H1 (cell line): ENCODE measurements at regions not wholly inside any gene's neighbourhood (a gene's known extent, or its start where the extent isn't known, plus 50 kb on each side); places are given as distances from the start of the nearest gene placed in this dataset.

Source experiments
- CTCF ChIA-PET: fragments of 300-600 bp; sonication (Branson Sonifier 250); formaldehyde crosslinking; loops from one replicate; lab custom pipeline; 2021; ENCODE audit not compliant: partially characterized antibody; lab: Charles Lee
- POLR2A ChIA-PET: fragments of 300-600 bp; sonication (Branson Sonifier 250); formaldehyde crosslinking; loops from one replicate; lab custom pipeline; 2021; ENCODE audit warnings: inconsistent platforms; ENCODE audit not compliant: partially characterized antibody; lab: Charles Lee
- DNase-seq, 2 experiments: peaks; one replicate each; pipeline versions ENCODE4 v3.0.0 to v3.0.0-alpha.2; 2010 to 2022; ENCODE audit warnings: low spot score in 2 of 2, low read depth in 1 of 2, mixed read lengths in 1 of 2
- FAIRE-seq: peaks from 2 replicates; lab custom pipeline; 2011; peaks lifted over from hg19 to GRCh38; lab: Jason Lieb, UNC
- H2AFZ ChIP-seq: 2 replicates; pipeline ENCODE4 v1.8.1; 2012; ENCODE audit warnings: low read length, inconsistent platforms
- H2AK5ac ChIP-seq: 2 replicates; pipeline ENCODE4 v1.6.1; 2013; ENCODE audit warnings: low read depth, low read length
- H2BK120ac ChIP-seq: replicated peaks from 2 replicates; pipeline ENCODE3; 2013; ENCODE audit warnings: low read depth, low read length, inconsistent platforms
- H2BK12ac ChIP-seq: 2 replicates; pipeline ENCODE4 v1.6.1; 2013; ENCODE audit warnings: low read depth, low read length
- H2BK15ac ChIP-seq: 2 replicates; pipeline ENCODE4 v1.6.1; 2013; ENCODE audit warnings: low read length
- H2BK20ac ChIP-seq: 2 replicates; pipeline ENCODE4 v1.6.1; 2013; ENCODE audit warnings: low read length
- H2BK5ac ChIP-seq: 2 replicates; pipeline ENCODE4 v1.6.1; 2013; ENCODE audit warnings: low read depth, low read length
- H3K14ac ChIP-seq: 2 replicates; pipeline ENCODE4 v1.6.1; 2013; ENCODE audit warnings: inconsistent platforms; ENCODE audit not compliant: insufficient read length
- H3K18ac ChIP-seq: 2 replicates; pipeline ENCODE4 v1.6.1; 2013; ENCODE audit warnings: low read length; ENCODE audit errors: extremely low read depth
- H3K23ac ChIP-seq: 2 replicates; pipeline ENCODE4 v1.6.1; 2013; ENCODE audit warnings: inconsistent platforms; ENCODE audit not compliant: insufficient read length
- H3K23me2 ChIP-seq: 2 replicates; pipeline ENCODE4 v1.6.1; 2013; ENCODE audit warnings: low read depth, low read length
- H3K27ac ChIP-seq: 2 replicates; pipeline ENCODE4 v1.6.1; 2011; ENCODE audit warnings: low read depth, low read length, inconsistent platforms
- H3K27me3 ChIP-seq, 4 experiments: replicated peaks in 1 of 4; 1 replicate in 1 of 4; 2 replicates in 3 of 4; pipeline versions ENCODE4 v1.6.1 to v1.8.1; 2011 to 2013; ENCODE audit warnings: low read length in 3 of 4, mild to moderate bottlenecking in 3 of 4, inconsistent platforms in 2 of 4, mixed read lengths in 2 of 4, moderate library complexity in 1 of 4; ENCODE audit not compliant: control insufficient read depth in 3 of 4, insufficient read depth in 3 of 4; ENCODE audit errors: extremely low read depth in 1 of 4
- H3K36me3 ChIP-seq, 4 experiments: 2 replicates each; pipeline versions ENCODE4 v1.6.1 to v1.8.1; 2011 to 2013; ENCODE audit warnings: mild to moderate bottlenecking in 4 of 4, low read length in 3 of 4, moderate library complexity in 2 of 4, control low read depth in 1 of 4, inconsistent platforms in 1 of 4; ENCODE audit not compliant: insufficient read depth in 4 of 4, control insufficient read depth in 2 of 4
- H3K4ac ChIP-seq: replicated peaks from 2 replicates; pipeline ENCODE3; 2013; ENCODE audit warnings: low read length, low read depth, mixed read lengths, inconsistent platforms; ENCODE audit not compliant: insufficient read length
- H3K4me1 ChIP-seq, 4 experiments: replicated peaks in 1 of 4; 1 replicate in 1 of 4; 2 replicates in 3 of 4; pipeline versions ENCODE4 v1.6.1 to v1.8.1; 2011 to 2013; ENCODE audit warnings: low read length in 3 of 4, inconsistent platforms in 2 of 4, mixed read lengths in 1 of 4; ENCODE audit not compliant: insufficient read depth in 4 of 4, control insufficient read depth in 3 of 4
- H3K4me2 ChIP-seq, 2 experiments: 2 replicates each; pipeline versions ENCODE4 v1.6.1 to v1.8.1; 2011 to 2013; ENCODE audit warnings: low read depth in 2 of 2, low read length in 2 of 2, control low read depth in 1 of 2, inconsistent platforms in 1 of 2, mild to moderate bottlenecking in 1 of 2; ENCODE audit not compliant: insufficient read depth in 1 of 2
- H3K4me3 ChIP-seq, 4 experiments: fragments of 200-600, 300-600 bp in 1 of 4; sonication (generic), shearing (Covaris generic), sonication (Bioruptor Twin) in 1 of 4; 2 replicates each; pipeline versions ENCODE4 v1.5.1 to v1.8.1; 2011 to 2016; ENCODE audit warnings: low read length in 4 of 4, low read depth in 3 of 4, control low read depth in 2 of 4, inconsistent platforms in 2 of 4, mild to moderate bottlenecking in 2 of 4, mixed read lengths in 1 of 4, moderate library complexity in 1 of 4; ENCODE audit not compliant: insufficient read depth in 2 of 4; ENCODE audit errors: extremely low read depth in 1 of 4
- H3K56ac ChIP-seq: replicated peaks from 2 replicates; pipeline ENCODE3; 2013; ENCODE audit warnings: low read depth, mild to moderate bottlenecking, mixed read lengths, low read length, inconsistent platforms; ENCODE audit not compliant: insufficient read length
- H3K79me1 ChIP-seq: 2 replicates; pipeline ENCODE4 v1.6.1; 2013; ENCODE audit warnings: low read depth, low read length, control low read depth
- H3K79me2 ChIP-seq, 2 experiments: 2 replicates each; pipeline versions ENCODE4 v1.6.1 to v1.8.1; 2012 to 2013; ENCODE audit warnings: low read length in 2 of 2, mild to moderate bottlenecking in 2 of 2, inconsistent platforms in 1 of 2; ENCODE audit not compliant: insufficient read depth in 2 of 2, control insufficient read depth in 1 of 2
- H3K9ac ChIP-seq, 4 experiments: replicated peaks in 1 of 4; 1 replicate in 1 of 4; 2 replicates in 3 of 4; pipeline versions ENCODE4 v1.6.1 to v1.8.1; 2011 to 2013; ENCODE audit warnings: low read depth in 3 of 4, low read length in 3 of 4, control low read depth in 2 of 4, mild to moderate bottlenecking in 2 of 4, moderate library complexity in 2 of 4, inconsistent platforms in 1 of 4; ENCODE audit errors: extremely low read depth in 1 of 4
- H3K9me3 ChIP-seq, 2 experiments: 2 replicates each; pipeline versions ENCODE4 v1.6.1 to v1.8.1; 2012 to 2013; ENCODE audit warnings: mild to moderate bottlenecking in 2 of 2, moderate library complexity in 2 of 2, control low read depth in 1 of 2, inconsistent platforms in 1 of 2, low read depth in 1 of 2, low read length in 1 of 2, mixed read lengths in 1 of 2; ENCODE audit not compliant: insufficient read depth in 2 of 2
- H4K20me1 ChIP-seq, 2 experiments: replicated peaks in 1 of 2; 2 replicates each; pipeline versions ENCODE3 to v1.8.1; 2011 to 2013; ENCODE audit warnings: inconsistent platforms in 2 of 2, low read length in 2 of 2, mild to moderate bottlenecking in 1 of 2; ENCODE audit not compliant: insufficient read depth in 2 of 2, control insufficient read depth in 1 of 2
- H4K5ac ChIP-seq: 2 replicates; pipeline ENCODE4 v1.6.1; 2013; ENCODE audit warnings: low read length, low read depth, mixed read lengths, inconsistent platforms; ENCODE audit not compliant: insufficient read length
- H4K8ac ChIP-seq: 2 replicates; pipeline ENCODE4 v1.8.0; 2013; ENCODE audit warnings: mild to moderate bottlenecking, moderate library complexity, low read length, inconsistent platforms; ENCODE audit not compliant: insufficient read depth; ENCODE audit errors: extremely low read depth
- H4K91ac ChIP-seq: replicated peaks from 2 replicates; pipeline ENCODE3; 2013; ENCODE audit warnings: low read length, mixed read lengths, inconsistent platforms; ENCODE audit not compliant: insufficient read length
- BCL11A ChIP-seq, 2 experiments: IDR thresholded peaks; one replicate each; pipeline ENCODE4 v1.6.1; 2011; ENCODE audit warnings: low read depth in 2 of 2, low read length in 2 of 2, mild to moderate bottlenecking in 2 of 2
- BRCA1 ChIP-seq: IDR thresholded peaks from 2 replicates; pipeline ENCODE4 v1.6.1; 2012; ENCODE audit warnings: low read depth, low read length, improper control_type of control experiment
- CTCF ChIP-seq, 3 experiments: IDR thresholded peaks; 1 replicate in 2 of 3; 2 replicates in 1 of 3; pipeline versions ENCODE4 v1.5.1 to v1.6.1; 2011; ENCODE audit warnings: low read length in 3 of 3, mild to moderate bottlenecking in 3 of 3, inconsistent platforms in 2 of 3, low read depth in 1 of 3, moderate library complexity in 1 of 3; ENCODE audit not compliant: insufficient read depth in 1 of 3; ENCODE audit errors: control extremely low read depth in 1 of 3
- EP300 ChIP-seq, 2 experiments: IDR thresholded peaks; 1 replicate in 1 of 2; 2 replicates in 1 of 2; pipeline ENCODE4 v1.6.1; 2011 to 2012; ENCODE audit warnings: low read depth in 2 of 2, low read length in 2 of 2, mild to moderate bottlenecking in 2 of 2, borderline replicate concordance in 1 of 2, inconsistent platforms in 1 of 2, moderate library complexity in 1 of 2
- GTF2F1 ChIP-seq: IDR thresholded peaks from 2 replicates; pipeline ENCODE4 v1.6.1; 2012; ENCODE audit warnings: low read depth, low read length, improper control_type of control experiment, borderline replicate concordance
- JUND ChIP-seq: IDR thresholded peaks from 2 replicates; pipeline ENCODE4 v1.6.1; 2011; ENCODE audit warnings: mild to moderate bottlenecking, improper control_type of control experiment, low read length
- POLR2AphosphoS5 ChIP-seq: IDR thresholded peaks from 2 replicates; pipeline ENCODE4 v1.6.1; 2011; ENCODE audit warnings: low read depth, low read length
- RXRA ChIP-seq: IDR thresholded peaks from 2 replicates; pipeline ENCODE4 v1.6.1; 2011; ENCODE audit warnings: low read depth, mild to moderate bottlenecking, low read length, moderate library complexity; ENCODE audit not compliant: insufficient read depth
- SP1 ChIP-seq: IDR thresholded peaks from 2 replicates; pipeline ENCODE4 v1.6.1; 2011; ENCODE audit warnings: low read depth, low read length
- TAF7 ChIP-seq: optimal IDR thresholded peaks from 2 replicates; pipeline ENCODE3; 2011; ENCODE audit warnings: low read depth, mild to moderate bottlenecking, inconsistent platforms, low read length, moderate library complexity, borderline replicate concordance
- WGBS, 2 experiments: shearing (Covaris generic) in 1 of 2; methylation state at CpG; one replicate each; pipeline versions ENCODE4 v1.1.6 to v1.1.7; 2013 to 2015; ENCODE audit warnings: low lambda C conversion rate in 2 of 2, mixed read lengths in 2 of 2, inconsistent platforms in 1 of 2, low coverage in 1 of 2, missing lambda C conversion rate in 1 of 2; ENCODE audit not compliant: insufficient replicate concordance in 2 of 2, insufficient coverage in 1 of 2, insufficient read length in 1 of 2; ENCODE audit errors: extremely low coverage in 1 of 2, missing lambda C conversion rate in 1 of 2; 5-methylcytosine and 5-hydroxymethylcytosine counted together
- TF ChIP-seq, protein P1 (sequence below): IDR thresholded peaks from 2 replicates; pipeline ENCODE4 v1.6.1; 2012; ENCODE audit warnings: low read length, inconsistent platforms

DNA sequence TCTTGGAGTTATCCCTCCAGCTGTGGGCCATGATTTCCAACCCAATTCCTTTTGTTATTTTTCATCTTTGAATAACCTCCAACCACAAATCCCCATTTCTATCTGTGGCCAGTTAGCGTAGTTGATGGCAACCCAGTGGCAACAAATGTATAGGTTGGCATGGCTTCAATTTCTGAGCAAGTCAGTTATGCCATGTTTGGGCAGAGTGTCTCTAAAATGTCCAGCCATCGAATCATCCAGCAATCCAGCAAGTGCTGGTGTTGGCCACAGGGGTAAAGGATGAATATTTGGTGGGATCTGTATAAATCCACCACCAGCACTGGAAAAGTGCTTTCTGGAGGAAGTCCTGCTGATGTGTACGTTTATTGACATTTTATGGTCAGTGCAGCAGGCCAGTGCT lies 233.3 kb downstream of the MYLK4 start:
- no peak overlapping the region for H2AFZ ChIP-seq
- H3K14ac ChIP-seq = no peak overlapping the region
- no peaks in the 10 kb centered on the region for H3K4me1 ChIP-seq
- H4K8ac ChIP-seq = no peak overlapping the region
- 83% methylated on average over 3 of the region's 3 CpGs; no CpG with 5 or more reads in 1 of the 2 experiments for WGBS, 2 experiments
- H2BK15ac ChIP-seq = no peak overlapping the region
- no peak overlapping the region for H2BK12ac ChIP-seq
- H3K79me1 ChIP-seq = no peaks in the 10 kb centered on the region
- no peak overlapping the region for H2AK5ac ChIP-seq
- no peak overlapping the region for H2BK5ac ChIP-seq
- no peaks in the 10 kb centered on the region for H3K36me3 ChIP-seq
- no peak overlapping the region for H2BK20ac ChIP-seq
- no peak overlapping the region for H2BK120ac ChIP-seq
- no peak overlapping the region for H4K91ac ChIP-seq
- no peaks in the 10 kb centered on the region for H4K20me1 ChIP-seq
- FAIRE-seq = no peak
- no peak overlapping the region for H3K27ac ChIP-seq
- H3K4me3 ChIP-seq = no peak overlapping the region
- H3K23ac ChIP-seq = no peak overlapping the region
- peaks cover 5 to 10% of the 10 kb centered on the region in 2 experiments; a peak in 3 of 4 replicates for H3K9me3 ChIP-seq
- H3K79me2 ChIP-seq = no peaks in the 10 kb centered on the region; a peak in 1 of 4 replicates
- ChIA-PET CTCF (no interaction called here), POLR2A (no interaction called here)
- no peak overlapping the region for H3K56ac ChIP-seq
- H3K4ac ChIP-seq = no peak overlapping the region
- H3K9ac ChIP-seq = no peak overlapping the region
- H4K5ac ChIP-seq = no peak overlapping the region
- no peak overlapping the region for H3K4me2 ChIP-seq
- DNase-seq = no peak
- H3K23me2 ChIP-seq = no peaks in the 10 kb centered on the region
- H3K27me3 ChIP-seq = no peaks in the 10 kb centered on the region
- H3K18ac ChIP-seq = no peak overlapping the region
- TF ChIP-seq BCL11A (IDR thresholded peaks at IDR 0.05; ENCODE audit: low read depth in 2 of 2, low read length in 2 of 2) (no peak), TAF7 (no peak), POLR2AphosphoS5 (no peak), SP1 (no peak), RXRA (no peak), JUND (no peak), BRCA1 (no peak), EP300 (IDR thresholded peaks at IDR 0.05; ENCODE audit: borderline replicate concordance in 1 of 2, low read depth in 2 of 2, low read length in 2 of 2) (no peak), CTCF (IDR thresholded peaks at IDR 0.05; ENCODE audit: control extremely low read depth in 1 of 3, insufficient read depth in 1 of 3, low read depth in 1 of 3, low read length in 3 of 3) (no peak), GTF2F1 (no peak)
- TF ChIP-seq, protein P1, sequence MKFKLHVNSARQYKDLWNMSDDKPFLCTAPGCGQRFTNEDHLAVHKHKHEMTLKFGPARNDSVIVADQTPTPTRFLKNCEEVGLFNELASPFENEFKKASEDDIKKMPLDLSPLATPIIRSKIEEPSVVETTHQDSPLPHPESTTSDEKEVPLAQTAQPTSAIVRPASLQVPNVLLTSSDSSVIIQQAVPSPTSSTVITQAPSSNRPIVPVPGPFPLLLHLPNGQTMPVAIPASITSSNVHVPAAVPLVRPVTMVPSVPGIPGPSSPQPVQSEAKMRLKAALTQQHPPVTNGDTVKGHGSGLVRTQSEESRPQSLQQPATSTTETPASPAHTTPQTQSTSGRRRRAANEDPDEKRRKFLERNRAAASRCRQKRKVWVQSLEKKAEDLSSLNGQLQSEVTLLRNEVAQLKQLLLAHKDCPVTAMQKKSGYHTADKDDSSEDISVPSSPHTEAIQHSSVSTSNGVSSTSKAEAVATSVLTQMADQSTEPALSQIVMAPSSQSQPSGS = no peak
